UCSD-AML1 (cell line): ENCODE measurements at regions not wholly inside any gene's neighbourhood (a gene's known extent, or its start where the extent isn't known, plus 50 kb on each side); places are given as distances from the start of the nearest gene placed in this dataset.

Experiments
- DNase-seq: peaks from one replicate; lab custom pipeline; 2025; ENCODE audit not compliant: unreplicated experiment; lab: John Stamatoyannopoulos, UW

DNA sequence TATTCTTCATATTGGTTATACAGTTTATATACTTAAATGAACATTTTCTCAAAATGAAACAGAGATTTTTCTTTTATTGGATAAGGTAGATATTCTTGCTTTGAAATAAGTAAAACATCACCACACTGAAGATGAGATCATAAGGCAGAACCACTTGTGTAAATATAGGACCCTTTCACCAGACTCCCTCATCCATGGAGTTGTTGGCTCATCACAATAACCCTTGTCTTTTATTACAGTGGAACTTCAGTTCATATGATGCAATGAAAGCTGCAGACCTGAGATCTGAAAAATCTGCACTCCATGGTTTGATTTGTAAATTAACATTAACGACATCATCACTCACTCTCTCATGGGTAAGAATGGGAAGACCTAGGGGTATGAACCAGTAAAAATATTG lies 51.9 kb upstream of the DBX2 start:
- DNase-seq = no peak

- no peak for DNase-seq
Measured at GRCh38 chr12:45105996-45106395, 55.1 kb upstream of the DBX2 start.

DNA sequence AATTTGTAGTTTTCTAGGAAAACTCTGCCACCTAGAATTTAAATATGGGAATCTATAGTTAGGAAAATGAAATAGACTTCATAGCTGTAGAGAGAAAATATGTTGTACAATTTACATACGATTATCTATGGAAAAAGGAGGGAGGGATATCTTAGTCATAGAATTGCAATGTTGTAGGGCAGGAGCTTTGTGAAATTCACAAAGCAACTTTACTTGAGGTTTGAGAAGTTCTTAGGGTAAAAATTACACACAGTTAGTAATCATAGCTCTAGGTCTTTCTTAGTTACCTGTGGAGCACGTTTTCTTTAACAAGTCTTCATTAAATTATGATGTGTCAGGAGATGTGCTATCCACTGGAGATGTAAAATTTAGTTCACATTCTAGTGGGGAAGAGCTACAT lies 61.4 kb upstream of the DBX2 start:
- no peak for DNase-seq

DNA sequence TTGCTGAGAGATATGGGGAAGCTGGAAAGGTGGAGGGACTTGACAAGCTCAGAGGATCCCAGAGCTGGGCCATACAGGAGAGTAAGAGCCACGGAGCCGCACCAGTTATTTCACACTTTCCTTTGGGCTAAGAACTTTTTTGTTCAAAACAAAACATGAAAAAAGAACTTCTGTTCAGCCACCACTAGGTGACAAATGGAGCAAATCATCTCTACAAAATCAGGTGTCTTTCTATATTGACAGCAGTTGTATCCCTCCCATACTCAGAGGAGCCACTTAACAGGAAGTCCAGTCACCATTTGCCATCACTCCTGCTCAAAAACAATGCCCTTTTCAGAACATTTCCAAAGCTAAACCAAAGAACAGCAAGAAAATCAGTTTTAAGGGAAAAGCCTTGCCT lies 70.3 kb upstream of the DBX2 start:
- no peak for DNase-seq

- no peak for DNase-seq
Measured at GRCh38 chr12:45122768-45123380, 72.0 kb upstream of the DBX2 start.

- DNase-seq = no peak
Measured at GRCh38 chr12:45124485-45125155, 73.7 kb upstream of the DBX2 start.

- DNase-seq = no peak
Measured at GRCh38 chr12:45125997-45126396, 75.1 kb upstream of the DBX2 start.

- DNase-seq = no peak
Measured at GRCh38 chr12:45128637-45129036, 77.7 kb upstream of the DBX2 start.

DNA sequence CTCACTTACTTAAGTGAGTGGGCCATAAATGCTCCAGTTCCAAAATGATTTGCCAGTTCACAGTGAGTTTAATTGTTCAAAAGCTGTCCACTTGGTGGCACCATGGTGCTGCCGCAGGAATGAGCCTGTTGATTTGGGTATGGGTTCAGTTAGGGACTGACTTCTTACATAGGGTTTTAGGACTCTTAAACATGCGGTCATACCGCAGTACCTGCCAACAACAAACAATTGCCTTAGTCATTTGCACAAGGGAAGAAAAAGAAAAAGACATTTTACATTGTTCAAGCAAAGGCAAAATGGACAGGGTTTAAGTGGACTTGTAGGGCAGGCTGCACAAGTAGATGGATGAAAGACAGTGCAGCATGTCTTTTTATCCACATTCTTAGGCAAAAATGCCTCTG lies 80.0 kb upstream of the DBX2 start:
- peak; percentile 57 for DNase-seq

DNA sequence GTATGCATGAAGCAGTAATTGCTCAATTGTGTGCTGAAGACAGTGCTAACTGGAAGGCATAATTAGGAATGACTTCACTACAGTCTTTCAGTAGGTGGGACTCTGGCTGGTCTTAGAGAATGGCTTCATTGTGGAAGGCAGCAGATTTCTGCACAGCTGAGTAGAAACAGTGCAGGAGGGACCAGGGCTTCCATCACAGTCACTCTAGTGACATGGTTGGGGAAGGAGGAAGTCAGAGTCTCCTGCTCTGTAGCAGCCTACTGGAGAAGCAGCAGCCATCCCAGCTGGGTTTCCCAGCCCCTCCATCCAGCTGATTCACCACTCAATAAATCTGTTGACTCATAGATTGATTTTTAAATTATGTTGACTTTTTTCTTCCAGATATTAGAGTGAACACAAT lies 80.6 kb upstream of the DBX2 start:
- peak; percentile 8 for DNase-seq

DNA sequence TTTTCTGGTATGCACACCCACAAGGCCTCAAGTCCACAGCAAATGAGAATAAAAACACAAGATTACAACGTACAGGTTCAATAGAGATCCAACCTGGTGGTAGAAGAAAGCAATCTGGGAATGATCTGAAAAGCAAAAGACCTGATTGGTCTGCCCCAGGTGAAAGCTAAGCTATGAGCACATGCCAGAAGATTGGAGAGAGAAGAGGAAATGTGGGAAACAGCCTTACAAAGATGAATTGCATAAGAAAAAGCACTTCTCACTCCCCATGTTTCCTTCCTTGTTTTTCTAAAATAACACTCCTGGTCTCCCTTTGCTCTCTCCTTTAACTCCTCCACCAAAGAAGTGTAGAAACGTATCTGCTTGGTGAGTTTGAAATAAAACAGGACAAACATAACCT lies 77.3 kb upstream of the ANO6 start:
- DNase-seq = no peak

DNA sequence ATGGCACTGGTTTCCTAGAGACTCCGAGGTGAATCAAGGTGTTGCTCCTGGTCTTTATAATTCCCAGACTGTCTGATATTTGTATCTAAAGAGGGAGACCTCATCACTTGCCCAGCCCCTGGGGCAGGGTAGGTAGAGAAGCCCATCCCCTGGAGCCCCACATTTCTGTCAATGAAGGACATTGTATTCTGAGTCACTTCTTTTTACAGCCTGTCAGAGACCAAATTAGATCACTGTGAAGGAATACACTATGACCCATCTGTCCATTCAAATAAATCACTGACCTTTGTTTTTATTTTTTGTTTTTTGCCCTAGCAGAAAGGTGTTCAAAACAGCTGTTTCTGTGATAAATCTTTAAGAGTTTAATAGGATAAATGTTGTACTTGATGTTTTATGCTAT lies 67.9 kb upstream of the ANO6 start:
- DNase-seq = no peak

GRCh38 chr12:45148619-45149018 lies 67.3 kb upstream of the ANO6 start:
- no peak for DNase-seq

GRCh38 chr12:45165284-45165683 lies 50.6 kb upstream of the ANO6 start:
- DNase-seq = no peak

GRCh38 chr12:45166056-45166455 lies 49.8 kb upstream of the ANO6 start:
- DNase-seq = no peak
